Fibroblast of skin of left quadriceps (primary cell): ENCODE measurements at regions not wholly inside any gene's neighbourhood (a gene's known extent, or its start where the extent isn't known, plus 50 kb on each side); places are given as distances from the start of the nearest gene placed in this dataset.
"Not testable (repeated sequence)": the region's sequence is repeated elsewhere in the genome, so short reads cannot be mapped to it uniquely, and the experiment has no call there.

Source experiments
- DNase-seq, 2 experiments: peaks; one replicate each; pipeline ENCODE4 v3.0.0-alpha.2; 2013; ENCODE audit warnings: low read depth in 2 of 2

DNA sequence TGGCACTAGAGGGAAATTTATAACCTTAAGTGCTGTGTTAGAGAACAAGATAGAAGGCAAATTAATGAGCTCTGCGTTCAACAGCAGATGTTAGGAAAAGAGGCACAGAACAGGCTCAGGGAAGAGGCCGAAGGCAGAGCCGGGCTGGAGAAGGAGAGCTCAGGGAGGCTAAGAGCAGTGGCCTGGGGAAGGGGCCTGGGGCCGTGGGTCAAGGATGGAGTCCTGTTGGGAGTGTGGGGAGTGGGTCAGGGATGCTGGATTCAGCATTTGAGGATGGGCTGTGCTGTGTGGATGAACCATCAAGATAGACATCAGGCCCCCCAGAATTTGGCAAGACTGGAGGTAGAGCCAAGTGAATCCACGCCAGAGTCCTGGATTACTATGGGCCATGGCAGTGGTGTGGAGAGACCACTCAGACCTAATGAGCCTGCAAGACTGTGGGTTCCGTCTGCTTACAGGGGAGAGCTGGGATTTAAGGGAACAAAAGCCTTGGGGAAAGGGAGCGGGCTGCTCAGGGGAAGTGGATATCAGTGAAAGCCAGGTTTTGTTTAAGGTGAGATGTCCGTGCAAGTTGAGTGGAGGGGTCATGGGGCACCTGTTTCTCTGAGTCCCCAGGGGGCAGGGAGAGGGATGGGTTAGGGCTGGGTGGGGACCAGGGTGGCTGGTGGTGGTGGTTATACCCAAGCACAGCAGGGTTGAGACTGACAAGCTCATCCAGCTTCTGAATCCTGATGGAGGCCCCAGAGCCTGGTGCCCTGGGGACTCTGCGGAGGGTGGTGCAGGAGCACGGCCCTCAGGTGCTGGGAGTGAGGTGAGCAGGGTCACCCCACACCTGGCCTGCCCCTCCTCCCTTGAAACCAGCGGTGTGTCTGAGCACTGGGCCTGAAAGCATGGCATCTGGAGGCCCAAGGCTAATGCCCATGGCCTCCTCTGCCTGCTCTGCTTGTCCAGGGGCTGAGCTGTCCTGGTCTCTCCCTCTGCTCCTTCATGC, 101.7 kb downstream of the BMS1 start:
- no peak for DNase-seq

DNA sequence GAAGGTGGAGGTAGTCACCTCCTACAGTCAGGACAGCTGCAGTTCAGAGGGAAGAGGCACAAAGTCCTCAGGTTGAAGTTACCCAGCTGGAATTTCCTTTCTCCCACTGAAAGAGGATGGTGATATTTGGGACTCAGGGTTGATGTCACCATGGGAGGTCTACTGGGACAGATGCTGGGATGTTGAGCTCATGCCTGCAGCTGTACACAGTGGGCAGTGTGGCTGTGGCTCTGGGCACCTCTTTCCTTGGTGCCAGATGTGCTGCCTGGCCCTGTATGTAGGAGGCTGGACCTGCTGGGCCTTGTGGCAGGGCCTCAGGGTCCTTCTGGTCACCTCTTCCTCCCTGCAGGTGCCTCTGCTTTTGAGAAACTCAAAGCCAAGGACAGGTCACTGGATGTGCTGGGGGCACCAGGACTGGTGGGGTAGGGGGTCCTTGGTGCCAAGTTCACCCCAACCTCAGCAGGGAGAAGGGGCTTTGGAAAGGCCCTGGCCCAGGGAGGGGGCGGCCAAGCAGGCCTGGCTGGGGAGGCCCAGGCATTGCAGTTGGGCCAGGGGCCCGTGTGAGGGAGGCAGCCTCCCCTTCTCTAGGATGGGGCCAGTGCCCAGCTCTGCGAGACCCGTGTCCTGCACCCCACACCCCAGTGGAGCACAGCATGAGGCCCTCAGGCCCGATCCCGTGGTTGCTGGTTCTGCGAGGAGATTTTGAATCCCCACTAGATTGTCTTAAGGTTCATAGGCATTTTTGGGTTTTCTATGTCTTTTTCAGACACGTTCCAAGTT, 103.1 kb downstream of the BMS1 start:
- no peak for DNase-seq

DNA sequence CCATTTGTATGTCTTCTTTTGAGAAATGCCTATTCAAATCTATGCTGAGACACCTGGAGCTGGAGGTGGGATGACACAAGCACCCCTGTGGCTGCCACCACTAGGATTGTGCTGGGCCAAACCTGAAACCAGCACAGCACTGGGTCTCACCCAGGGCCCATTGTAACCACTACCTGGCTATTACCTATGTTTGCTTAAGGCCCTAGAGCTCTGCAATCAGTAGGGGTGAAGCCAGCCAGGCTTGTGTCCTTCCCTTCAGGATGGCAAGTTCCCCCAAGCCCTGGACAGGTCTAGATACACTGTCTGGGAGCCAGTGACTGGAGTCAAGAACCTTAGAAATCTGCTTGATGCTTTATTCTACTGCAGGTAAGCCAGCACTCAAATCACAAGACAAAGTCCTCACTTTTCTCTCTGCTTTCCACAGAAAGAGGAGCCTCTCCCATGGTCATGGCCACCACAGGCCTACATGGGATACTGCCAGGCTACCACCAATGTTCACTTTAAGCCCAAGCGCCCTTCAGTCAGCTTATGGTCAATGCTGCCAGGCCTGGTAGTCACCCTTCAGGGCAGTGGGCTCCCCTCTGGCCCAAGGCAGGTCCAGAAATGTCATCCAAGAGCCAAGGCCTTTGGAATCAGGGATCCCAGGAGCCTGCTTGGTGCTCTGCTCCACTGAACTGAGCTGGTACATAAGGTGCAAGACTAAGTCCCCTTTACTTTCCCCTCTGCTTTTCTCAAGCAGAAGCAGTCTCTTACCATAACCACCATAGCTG, 105.3 kb downstream of the BMS1 start:
- no peak for DNase-seq

DNA sequence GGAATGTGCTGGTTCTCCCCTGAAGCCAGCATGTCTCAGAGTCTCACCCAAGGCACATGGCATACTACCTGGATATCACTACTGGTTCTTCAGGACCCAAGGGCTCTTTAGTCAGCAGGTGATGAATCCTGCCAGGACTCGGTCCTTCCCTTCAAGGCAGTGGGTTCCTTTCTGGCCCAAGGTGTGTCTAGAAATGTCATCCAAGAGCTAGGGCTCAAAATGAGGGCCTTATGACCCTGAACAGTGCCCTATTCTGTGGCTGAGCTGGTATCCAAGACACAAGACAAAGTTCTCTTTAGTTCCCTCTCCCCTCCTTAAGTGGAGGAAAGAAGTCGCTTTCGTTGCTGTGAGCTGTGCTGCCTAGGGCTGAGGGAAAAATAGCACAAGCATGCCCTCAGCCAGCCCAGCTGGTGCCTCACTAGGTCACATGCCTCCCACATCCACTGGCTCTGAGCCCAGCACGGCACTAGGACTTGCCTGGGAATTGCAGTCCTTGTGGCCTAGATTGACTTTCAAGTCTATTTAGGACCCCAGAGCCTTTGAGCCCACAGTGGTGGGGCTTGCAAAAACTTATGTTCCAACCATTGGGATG, 106.0 kb downstream of the BMS1 start:
- DNase-seq = no peak

DNA sequence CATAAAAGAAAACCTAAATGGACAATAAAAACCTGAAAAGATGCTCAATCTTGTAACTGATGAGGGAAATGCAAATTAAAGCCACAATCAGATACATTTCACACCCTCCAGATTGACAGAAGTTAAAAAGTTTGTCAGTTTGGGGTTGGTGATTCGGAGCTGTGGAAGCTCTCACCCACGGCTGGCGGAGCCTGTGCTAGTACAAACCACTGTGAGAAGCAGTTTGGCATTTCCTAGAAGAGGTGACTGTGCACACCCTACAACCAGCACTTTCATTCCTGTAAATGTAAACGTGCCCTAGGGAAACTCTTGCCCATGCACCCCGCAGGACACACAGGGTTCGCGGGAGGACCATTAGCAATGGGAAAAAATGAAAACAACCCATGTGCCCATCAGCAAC, 114.1 kb downstream of the BMS1 start:
- no peak for DNase-seq

DNA sequence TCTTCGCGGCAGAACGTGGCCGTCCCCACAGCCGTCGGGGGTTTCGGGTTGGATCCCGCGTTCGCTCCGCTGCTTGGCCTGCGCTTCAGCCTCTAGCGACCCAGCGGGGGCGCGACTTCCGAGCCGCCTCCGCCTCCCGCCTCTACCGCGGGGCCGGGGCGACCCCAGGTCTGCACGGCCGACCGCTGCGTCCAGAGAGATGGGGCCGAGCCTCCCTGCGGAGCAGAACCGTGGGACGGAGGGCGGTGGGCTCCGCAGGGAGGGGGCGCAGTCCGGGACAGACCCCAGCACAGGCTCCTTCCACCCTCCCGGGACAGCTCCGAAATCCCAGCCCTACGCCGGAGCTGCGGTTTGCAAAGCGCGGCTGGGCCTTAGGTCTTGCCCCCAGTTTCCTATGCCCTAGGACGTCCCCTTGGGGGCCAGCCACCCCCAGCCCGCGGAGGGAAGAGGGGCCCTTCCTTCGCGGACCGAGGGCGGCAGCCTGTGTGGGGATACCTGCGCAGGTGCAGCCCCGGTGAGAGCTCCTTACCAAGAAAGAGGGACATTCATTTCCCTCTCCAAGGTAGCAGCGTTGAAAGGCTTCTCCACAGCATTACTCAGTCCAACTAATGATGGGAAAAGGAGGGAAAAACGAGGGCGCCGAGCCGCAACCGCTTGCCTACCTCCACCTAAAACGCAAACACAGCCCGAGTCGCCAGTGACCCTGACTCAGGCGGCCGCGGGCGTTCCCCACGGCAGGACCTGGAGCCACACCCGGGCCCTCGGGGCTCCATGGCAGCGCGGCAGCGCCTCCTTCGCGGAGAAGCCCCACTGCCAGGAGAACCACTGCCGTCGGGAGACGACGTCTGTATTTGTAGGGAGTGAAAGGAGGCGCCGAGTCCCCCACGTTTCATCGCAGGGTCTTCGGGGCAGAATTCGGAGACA, 115.7 kb downstream of the BMS1 start:
- no peak for DNase-seq

DNA sequence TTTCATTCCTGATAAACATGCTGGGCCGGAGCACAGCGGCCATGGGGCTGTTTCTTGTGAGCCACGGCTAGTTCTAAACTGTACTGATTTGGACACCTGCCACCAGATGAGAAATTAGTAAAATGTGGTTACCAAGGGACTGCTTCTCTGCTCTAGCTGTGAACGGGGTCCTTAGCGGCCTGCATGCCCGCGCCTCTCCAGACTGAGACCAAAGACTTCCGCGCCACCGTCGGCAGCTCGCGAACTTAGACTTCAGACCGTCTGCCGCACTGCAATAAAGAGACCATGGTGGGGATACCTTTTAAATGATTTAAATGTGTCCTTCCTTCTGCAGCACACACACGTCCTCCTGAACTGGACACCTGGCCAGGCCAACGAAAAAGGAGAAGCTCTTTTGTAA, 116.4 kb downstream of the BMS1 start:
- no peak for DNase-seq

DNA sequence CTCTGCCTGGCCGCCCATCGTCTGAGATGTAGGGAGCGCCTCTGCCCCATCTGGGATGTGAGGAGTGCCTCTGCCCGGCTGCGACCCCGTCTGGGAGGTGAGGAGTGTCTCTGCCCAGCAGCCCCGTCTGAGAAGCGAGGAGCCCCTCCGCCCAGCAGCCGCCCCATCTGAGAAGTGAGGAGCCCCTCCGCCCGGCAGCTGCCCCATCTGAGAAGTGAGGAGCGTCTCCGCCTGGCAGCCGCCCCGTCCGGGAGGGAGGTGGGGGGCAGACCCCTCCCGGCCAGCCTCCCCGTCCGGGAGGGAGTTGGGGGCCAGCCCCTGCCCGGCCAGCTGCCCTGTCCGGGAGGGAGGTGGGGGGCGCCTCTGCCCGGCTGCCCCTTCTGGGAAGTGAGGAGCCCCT, 117.8 kb downstream of the BMS1 start:
- not testable (repeated sequence) for DNase-seq

DNA sequence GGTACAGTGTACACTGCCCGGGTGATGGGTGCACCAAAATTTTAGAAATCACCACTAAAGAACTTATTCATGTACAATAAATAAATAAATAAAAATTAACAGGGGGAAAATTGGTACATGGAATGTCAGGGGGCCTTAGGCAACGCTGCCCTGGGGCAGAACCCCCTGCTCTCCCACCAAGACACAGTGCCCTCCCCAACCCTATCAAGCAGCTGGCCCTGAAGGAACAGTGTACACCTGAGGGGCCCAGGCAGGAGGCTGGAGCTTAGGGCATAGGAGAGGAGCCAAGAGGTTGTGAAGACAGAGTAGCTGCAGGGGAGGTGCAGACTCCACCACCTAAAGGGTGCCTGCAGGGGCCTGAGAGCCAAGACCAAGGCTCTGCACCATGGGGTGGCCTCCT, 128.8 kb downstream of the BMS1 start:
- no peak for DNase-seq

DNA sequence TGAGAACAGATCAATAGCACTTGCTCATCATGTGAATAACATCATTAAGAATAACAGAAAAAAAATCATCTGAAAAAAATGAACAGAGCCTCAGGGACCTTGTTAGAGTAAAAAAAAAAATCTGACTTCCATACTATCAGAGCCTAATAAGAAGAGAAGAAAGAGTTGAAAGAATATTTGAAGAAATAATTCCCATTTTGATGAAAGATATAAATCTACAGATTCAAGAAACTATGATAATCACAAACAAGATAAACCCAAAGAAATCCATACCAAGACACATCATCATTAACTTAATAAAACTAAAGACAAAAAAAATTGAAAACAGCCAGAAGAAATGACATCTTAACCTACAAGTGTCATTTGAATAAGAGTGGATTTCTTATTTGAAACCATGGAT, 134.4 kb downstream of the BMS1 start:
- no peak for DNase-seq

DNA sequence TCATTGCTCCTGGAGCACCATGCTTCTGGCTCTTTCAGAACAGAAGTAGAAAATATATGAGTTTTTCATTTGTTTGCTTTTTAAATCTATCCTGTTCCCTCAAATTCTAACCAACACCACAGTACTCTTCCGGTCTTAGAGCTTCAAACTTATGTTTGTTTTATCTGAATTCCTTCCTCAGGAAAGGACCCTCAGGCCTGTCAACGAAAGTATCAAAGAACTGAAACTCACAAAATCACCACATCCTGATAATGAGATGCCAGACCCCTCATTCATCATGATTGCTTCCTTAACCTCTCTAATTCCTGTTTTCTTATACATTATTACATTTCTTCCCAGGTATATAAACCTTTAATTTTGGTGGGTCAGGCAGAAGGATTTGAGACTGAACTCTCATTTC, 135.2 kb downstream of the BMS1 start:
- no peak for DNase-seq

DNA sequence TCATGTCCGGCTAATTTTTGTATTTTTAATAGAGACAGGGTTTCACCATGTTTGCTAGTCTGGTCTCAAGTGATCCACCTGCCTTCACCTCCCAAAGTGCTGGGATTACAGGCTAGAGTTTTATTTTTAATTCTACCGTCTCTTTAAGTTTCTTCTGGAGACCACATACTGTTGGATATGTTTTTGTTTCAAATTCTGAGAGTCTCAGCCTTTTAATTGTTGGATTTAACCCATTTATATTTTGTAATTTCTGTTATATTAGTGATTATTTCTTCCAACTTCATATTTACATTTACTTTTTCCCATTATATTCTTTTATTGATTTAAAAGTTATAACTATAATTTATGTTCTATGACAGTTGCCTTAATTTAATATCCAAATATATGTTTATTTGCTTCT, 139.4 kb downstream of the BMS1 start:
- no peak for DNase-seq

DNA sequence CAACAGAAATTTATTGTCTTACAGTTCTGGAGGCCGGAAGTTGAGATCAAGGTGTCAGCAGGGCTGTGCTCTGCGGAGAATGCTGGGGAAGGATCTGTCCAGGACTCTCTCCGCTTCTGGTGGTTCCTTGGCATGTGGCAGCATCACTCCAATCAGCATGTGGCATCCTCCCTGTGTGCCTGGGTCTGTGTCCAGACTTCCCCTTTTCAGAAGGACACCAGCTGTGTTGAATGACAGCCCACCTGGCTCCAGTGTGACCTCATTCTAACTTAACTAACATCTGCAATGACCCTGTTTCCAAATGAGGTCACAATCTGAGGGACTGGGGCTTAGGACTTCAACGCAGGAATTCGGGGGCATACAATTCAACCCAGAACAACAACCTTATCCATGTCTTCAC, 141.9 kb downstream of the BMS1 start:
- DNase-seq = no peak

DNA sequence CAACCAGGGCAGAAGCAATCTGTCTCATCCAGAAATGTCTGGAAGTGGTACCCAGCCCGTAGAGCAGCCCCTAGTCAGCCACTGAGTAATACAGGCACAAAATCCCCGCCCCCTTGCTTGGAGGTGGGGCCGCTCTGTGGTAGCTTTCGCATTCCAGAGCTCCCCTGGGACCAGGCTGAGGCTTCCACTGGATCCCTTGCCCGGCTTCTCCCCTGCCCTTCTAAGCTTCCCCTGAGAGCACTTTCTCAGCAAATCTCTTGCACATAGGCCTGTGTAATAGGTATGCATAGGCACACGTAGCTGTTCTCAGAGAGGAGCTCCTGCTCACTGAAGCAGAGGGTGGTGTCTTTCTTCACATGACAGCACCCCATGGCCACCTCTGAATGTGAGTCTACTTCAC, 144.2 kb downstream of the BMS1 start:
- peak; percentile 11 to 32 for DNase-seq

DNA sequence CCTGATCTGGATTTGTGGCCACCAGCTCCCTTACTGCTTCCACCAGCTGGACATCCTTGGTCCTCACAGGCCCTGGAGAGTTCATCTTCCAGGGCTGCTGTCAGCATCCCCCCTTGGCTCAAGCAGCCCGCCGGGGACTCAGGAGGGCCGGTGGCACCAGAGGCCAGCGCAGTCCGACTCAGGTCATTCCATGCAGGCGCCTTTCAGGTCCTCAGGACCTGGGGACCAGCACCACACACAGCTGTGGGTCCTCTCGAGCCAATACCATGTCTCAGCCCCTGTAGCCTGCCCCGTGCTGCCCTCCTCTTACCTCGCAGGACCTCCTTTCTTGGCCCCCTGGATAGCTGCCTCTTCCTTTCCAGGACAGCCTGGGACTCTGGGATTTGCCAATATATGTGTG, 145.5 kb downstream of the BMS1 start:
- no peak for DNase-seq

DNA sequence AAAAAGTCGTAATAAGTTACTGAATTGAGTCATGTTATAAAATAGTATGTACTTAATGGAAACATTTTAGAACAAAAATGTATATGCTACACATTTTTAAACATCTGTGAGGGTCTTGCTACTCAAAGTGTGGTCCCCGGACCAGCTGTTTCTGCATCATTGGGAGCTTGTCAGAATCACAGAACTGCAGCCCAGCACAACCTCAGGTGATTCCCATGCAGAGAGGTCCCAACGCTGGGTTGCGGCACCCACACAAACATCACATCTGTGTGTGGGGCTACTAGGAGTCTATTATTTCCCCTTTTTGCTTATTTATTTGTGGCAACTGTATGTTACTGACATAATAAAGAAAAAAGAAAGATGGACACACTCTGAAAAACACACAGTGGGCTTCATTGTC, 146.6 kb downstream of the BMS1 start:
- DNase-seq = no peak

DNA sequence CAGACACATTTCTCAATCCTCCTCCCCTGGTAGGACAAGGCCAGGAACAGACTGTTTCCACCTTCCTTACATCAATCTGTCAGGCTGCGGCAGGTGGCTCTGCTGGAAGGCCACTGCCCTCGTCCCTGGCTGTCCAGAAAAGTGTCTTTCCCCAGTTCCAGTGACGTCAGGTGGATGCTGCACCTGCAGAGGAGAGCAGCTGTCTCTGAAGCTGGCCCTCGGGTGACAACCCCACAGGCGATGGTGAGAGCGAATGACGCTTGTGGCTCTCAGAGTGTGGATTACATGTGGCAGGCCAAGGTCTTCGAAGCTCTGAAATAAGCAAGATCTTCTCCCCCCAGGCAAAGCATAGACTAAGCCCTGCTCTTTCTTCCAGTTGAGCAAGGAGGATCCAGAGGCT, 146.9 kb upstream of the RET start:
- no peak for DNase-seq

DNA sequence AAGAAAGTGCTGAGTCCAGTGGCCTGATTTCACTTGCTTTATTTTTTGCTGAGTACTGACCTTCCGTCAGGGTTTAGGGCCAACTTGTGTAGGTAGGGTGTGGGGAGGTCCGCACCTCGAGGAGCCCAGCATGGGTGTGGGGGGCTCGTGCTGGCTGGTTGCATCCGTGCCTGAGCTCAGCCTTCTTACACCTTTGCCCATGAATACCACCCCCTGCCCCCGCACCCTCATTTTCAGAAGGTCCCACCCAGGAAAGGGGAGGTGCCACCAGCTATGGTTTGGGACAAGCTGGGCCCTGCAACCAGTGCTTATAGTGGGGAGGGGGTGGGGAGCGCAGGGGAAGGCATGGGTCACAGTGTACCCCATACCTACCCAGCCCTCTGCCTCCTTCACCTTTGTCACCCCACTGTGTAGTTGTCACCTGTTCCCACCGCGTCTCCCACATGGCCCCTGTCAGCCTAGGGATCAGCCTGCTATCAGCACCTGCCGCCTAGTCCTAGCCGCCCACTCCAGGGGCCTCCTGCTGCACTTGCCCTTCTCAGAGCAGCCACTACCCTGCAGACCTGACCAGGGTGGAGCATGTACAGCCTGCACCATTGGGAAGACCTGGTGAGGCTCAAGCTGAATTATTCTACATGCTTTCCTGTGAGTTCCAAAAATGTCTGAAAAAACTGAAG, 146.2 kb upstream of the RET start:
- no peak for DNase-seq

DNA sequence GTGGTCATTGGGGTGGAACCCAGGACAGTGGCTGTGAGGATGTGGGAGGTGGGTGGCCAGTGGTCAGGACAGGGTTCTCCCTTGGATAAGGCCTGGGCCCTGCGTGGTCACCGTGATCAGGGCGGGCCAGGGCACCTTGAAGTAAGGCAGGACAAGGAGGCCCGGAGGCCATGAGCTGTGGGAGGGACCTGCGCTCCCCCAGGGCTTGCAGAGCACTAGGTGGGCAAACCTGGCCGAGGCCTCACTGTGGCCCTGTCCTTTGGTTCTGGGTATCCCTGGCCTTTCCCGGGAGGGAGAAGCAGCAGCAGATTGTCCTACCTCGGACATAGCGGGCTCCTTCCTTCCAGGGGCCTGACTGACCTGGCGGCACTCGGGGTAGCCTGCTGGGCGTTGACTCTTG, 144.8 kb upstream of the RET start:
- DNase-seq = no peak
